ENCODE measurements at regions not wholly inside any gene's neighbourhood (a gene's known extent, or its start where the extent isn't known, plus 50 kb on each side); places are given as distances from the start of the nearest gene placed in this dataset.

- TF ChIP-seq, protein P1, sequence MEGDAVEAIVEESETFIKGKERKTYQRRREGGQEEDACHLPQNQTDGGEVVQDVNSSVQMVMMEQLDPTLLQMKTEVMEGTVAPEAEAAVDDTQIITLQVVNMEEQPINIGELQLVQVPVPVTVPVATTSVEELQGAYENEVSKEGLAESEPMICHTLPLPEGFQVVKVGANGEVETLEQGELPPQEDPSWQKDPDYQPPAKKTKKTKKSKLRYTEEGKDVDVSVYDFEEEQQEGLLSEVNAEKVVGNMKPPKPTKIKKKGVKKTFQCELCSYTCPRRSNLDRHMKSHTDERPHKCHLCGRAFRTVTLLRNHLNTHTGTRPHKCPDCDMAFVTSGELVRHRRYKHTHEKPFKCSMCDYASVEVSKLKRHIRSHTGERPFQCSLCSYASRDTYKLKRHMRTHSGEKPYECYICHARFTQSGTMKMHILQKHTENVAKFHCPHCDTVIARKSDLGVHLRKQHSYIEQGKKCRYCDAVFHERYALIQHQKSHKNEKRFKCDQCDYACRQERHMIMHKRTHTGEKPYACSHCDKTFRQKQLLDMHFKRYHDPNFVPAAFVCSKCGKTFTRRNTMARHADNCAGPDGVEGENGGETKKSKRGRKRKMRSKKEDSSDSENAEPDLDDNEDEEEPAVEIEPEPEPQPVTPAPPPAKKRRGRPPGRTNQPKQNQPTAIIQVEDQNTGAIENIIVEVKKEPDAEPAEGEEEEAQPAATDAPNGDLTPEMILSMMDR (IDR thresholded peaks at IDR 0.05) = no peak
- no peak for TF ChIP-seq POLR2A (IDR thresholded peaks at IDR 0.05)
These were observed 119.9 kb upstream of the HS6ST1 start for GRCh38 chr2:128438586-128438985.

Measured in thyroid gland (tissue), 4 donors.